ENCODE measurements at regions not wholly inside any gene's neighbourhood (a gene's known extent, or its start where the extent isn't known, plus 50 kb on each side); places are given as distances from the start of the nearest gene placed in this dataset.

GRCh38 chr5:68430279-68430678 lies 214.7 kb downstream of the PIK3R1 start:
- TF ChIP-seq EZH2 (conservative IDR thresholded peaks at IDR 0.05; ENCODE audit: low read depth, low read length): no peak
- TF ChIP-seq, protein P1, sequence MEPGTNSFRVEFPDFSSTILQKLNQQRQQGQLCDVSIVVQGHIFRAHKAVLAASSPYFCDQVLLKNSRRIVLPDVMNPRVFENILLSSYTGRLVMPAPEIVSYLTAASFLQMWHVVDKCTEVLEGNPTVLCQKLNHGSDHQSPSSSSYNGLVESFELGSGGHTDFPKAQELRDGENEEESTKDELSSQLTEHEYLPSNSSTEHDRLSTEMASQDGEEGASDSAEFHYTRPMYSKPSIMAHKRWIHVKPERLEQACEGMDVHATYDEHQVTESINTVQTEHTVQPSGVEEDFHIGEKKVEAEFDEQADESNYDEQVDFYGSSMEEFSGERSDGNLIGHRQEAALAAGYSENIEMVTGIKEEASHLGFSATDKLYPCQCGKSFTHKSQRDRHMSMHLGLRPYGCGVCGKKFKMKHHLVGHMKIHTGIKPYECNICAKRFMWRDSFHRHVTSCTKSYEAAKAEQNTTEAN (CRISPR knock-in tag; conservative IDR thresholded peaks at IDR 0.05): no peak
- no peak for TF ChIP-seq SP1 (IDR thresholded peaks at IDR 0.05)
- TF ChIP-seq SP1 (CRISPR knock-in tag; IDR thresholded peaks at IDR 0.05): no peak
- no peak for TF ChIP-seq PRDM10 (CRISPR knock-in tag; IDR thresholded peaks at IDR 0.05; ENCODE audit: low read depth)
- no peak for TF ChIP-seq SMAD1 (CRISPR knock-in tag; IDR thresholded peaks at IDR 0.05; ENCODE audit: borderline replicate concordance, low read depth)
- no peak for TF ChIP-seq PBX3 (CRISPR knock-in tag; IDR thresholded peaks at IDR 0.05; ENCODE audit: borderline replicate concordance)

Measured in HepG2 (cell line).